PC-9 (cell line): ENCODE measurements at regions not wholly inside any gene's neighbourhood (a gene's known extent, or its start where the extent isn't known, plus 50 kb on each side); places are given as distances from the start of the nearest gene placed in this dataset.

Source experiments
- BruUV-seq: library from RNA; stranded (reverse); fragments of 400-500 nt; replicated peaks from 2 replicates; lab custom pipeline; 2021; lab: Mats Ljungman, UMichigan
- CTCF ChIA-PET: fragments of 300-600 bp; sonication (Branson Sonifier 250); formaldehyde crosslinking; loops from one replicate; lab custom pipeline; 2022; ENCODE audit warnings: antibody characterized with exemption; lab: Charles Lee
- POLR2A ChIA-PET: fragments of 300-600 bp; sonication (Branson Sonifier 250); formaldehyde crosslinking; loops from one replicate; lab custom pipeline; 2022; ENCODE audit warnings: antibody characterized with exemption; ENCODE audit not compliant: unreplicated experiment; lab: Charles Lee
- DNase-seq, 2 experiments: peaks; one replicate each; pipeline versions ENCODE4 v3.0.0 to v3.0.0-alpha.2; 2015 to 2022; ENCODE audit warnings: mixed read lengths in 1 of 2
- H2AFZ ChIP-seq: fragments of 200-600 bp; sonication (generic); 2 replicates; pipeline ENCODE4 v1.8.1; 2017; ENCODE audit warnings: antibody characterized with exemption
- H3F3A ChIP-seq: fragments of 200-600 bp; sonication (generic); 2 replicates; pipeline ENCODE4 v1.8.1; 2017; ENCODE audit warnings: antibody characterized with exemption, mild to moderate bottlenecking, low read depth; ENCODE audit not compliant: insufficient read depth
- H3K27ac ChIP-seq: fragments of 200-600 bp; sonication (generic); 2 replicates; pipeline ENCODE4 v1.6.1; 2016; ENCODE audit warnings: mixed run types
- H3K27me3 ChIP-seq: fragments of 200-600 bp; sonication (generic); 2 replicates; pipeline ENCODE4 v1.6.1; 2016; ENCODE audit warnings: low read depth, mixed run types; ENCODE audit not compliant: insufficient read depth
- H3K36me3 ChIP-seq: fragments of 200-600 bp; sonication (generic); 2 replicates; pipeline ENCODE4 v1.6.1; 2016; ENCODE audit warnings: low read depth, mixed run types
- H3K4me1 ChIP-seq: fragments of 200-600 bp; sonication (generic); replicated peaks from 2 replicates; pipeline ENCODE4 v1.6.1; 2016; ENCODE audit warnings: mixed run types; ENCODE audit not compliant: insufficient read depth
- H3K4me2 ChIP-seq: fragments of 200-600 bp; sonication (generic); 2 replicates; pipeline ENCODE4 v1.6.1; 2017; ENCODE audit warnings: mixed run types
- H3K4me3 ChIP-seq: fragments of 200-600 bp; sonication (generic); 2 replicates; pipeline ENCODE4 v1.6.1; 2016; ENCODE audit warnings: mixed run types
- H3K79me2 ChIP-seq: fragments of 200-600 bp; sonication (generic); 2 replicates; pipeline ENCODE4 v1.6.1; 2017; ENCODE audit warnings: low read depth, mixed run types
- H3K9me2 ChIP-seq: fragments of 200-600 bp; sonication (generic); 2 replicates; pipeline ENCODE4 v1.8.1; 2017; ENCODE audit warnings: mild to moderate bottlenecking; ENCODE audit not compliant: insufficient read depth
- H3K9me3 ChIP-seq: fragments of 200-600 bp; sonication (generic); 2 replicates; pipeline ENCODE4 v1.8.1; 2016; ENCODE audit warnings: low read depth; ENCODE audit not compliant: insufficient read depth
- H4K20me1 ChIP-seq: fragments of 200-600 bp; sonication (generic); 2 replicates; pipeline ENCODE4 v1.8.1; 2017; ENCODE audit not compliant: insufficient read depth
- EZH2 ChIP-seq: fragments of 200-600 bp; sonication (generic); IDR thresholded peaks from 2 replicates; pipeline ENCODE4 v1.8.0; 2017; ENCODE audit warnings: antibody characterized with exemption, low read depth
- intact Hi-C: fragments of 100-400 bp; cut with micrococcal nuclease; formaldehyde crosslinking; loops from one replicate; pipeline ENCODE4 v1.10.0; 2022; ENCODE audit not compliant: unreplicated experiment
- TF ChIP-seq, protein P1 (sequence below): fragments of 200-600 bp; sonication (generic); conservative IDR thresholded peaks from 2 replicates; pipeline ENCODE4 v1.6.1; 2017; ENCODE audit warnings: mixed run types, antibody characterized with exemption, mild to moderate bottlenecking, moderate library complexity

GRCh38 chr4:166655705-166656104 is 578.6 kb downstream of the SPOCK3 start:
- no peak overlapping the region for H3K4me3 ChIP-seq
- no peaks in the 10 kb centered on the region for H3K79me2 ChIP-seq
- DNase-seq: no peak
- no TSS peak for BruUV-seq
- H4K20me1 ChIP-seq: no peaks in the 10 kb centered on the region
- intact Hi-C loops: no loop called here
- ChIA-PET CTCF (no interaction called here), POLR2A (no interaction called here)
- no peak overlapping the region for H2AFZ ChIP-seq
- H3K4me2 ChIP-seq: no peak overlapping the region
- H3K36me3 ChIP-seq: no peaks in the 10 kb centered on the region
- H3K9me2 ChIP-seq: no peaks in the 10 kb centered on the region
- TF ChIP-seq, protein P1, sequence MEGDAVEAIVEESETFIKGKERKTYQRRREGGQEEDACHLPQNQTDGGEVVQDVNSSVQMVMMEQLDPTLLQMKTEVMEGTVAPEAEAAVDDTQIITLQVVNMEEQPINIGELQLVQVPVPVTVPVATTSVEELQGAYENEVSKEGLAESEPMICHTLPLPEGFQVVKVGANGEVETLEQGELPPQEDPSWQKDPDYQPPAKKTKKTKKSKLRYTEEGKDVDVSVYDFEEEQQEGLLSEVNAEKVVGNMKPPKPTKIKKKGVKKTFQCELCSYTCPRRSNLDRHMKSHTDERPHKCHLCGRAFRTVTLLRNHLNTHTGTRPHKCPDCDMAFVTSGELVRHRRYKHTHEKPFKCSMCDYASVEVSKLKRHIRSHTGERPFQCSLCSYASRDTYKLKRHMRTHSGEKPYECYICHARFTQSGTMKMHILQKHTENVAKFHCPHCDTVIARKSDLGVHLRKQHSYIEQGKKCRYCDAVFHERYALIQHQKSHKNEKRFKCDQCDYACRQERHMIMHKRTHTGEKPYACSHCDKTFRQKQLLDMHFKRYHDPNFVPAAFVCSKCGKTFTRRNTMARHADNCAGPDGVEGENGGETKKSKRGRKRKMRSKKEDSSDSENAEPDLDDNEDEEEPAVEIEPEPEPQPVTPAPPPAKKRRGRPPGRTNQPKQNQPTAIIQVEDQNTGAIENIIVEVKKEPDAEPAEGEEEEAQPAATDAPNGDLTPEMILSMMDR: no peak
- TF ChIP-seq EZH2: no peak
- H3K9me3 ChIP-seq: no peaks in the 10 kb centered on the region
- no peaks in the 10 kb centered on the region for H3F3A ChIP-seq
- H3K4me1 ChIP-seq: no peaks in the 10 kb centered on the region
- no peak overlapping the region for H3K27ac ChIP-seq
- H3K27me3 ChIP-seq: no peaks in the 10 kb centered on the region

GRCh38 chr4:166657261-166657660 is 577.0 kb downstream of the SPOCK3 start:
- no peaks in the 10 kb centered on the region for H3F3A ChIP-seq
- no peak for DNase-seq
- BruUV-seq: no TSS peak

GRCh38 chr4:166658585-166658984 is 575.7 kb downstream of the SPOCK3 start:
- DNase-seq: no peak
- ChIA-PET POLR2A (no interaction called here), CTCF (no interaction called here)
- intact Hi-C loops: no loop called here
- TF ChIP-seq, protein P1: no peak
- no peak for TF ChIP-seq EZH2
- no peak overlapping the region for H3K4me3 ChIP-seq
- no peak overlapping the region for H3K4me2 ChIP-seq
- no TSS peak for BruUV-seq
- H3K36me3 ChIP-seq: no peaks in the 10 kb centered on the region
- H3K9me3 ChIP-seq: no peaks in the 10 kb centered on the region
- no peaks in the 10 kb centered on the region for H3K27me3 ChIP-seq
- no peak overlapping the region for H2AFZ ChIP-seq
- H3K79me2 ChIP-seq: no peaks in the 10 kb centered on the region
- H3K9me2 ChIP-seq: no peaks in the 10 kb centered on the region
- no peaks in the 10 kb centered on the region for H4K20me1 ChIP-seq
- no peaks in the 10 kb centered on the region for H3F3A ChIP-seq
- no peaks in the 10 kb centered on the region for H3K4me1 ChIP-seq
- H3K27ac ChIP-seq: no peak overlapping the region

More at GRCh38 chr4:166657261-166657660, 577.0 kb downstream of the SPOCK3 start:
- Histone ChIP-seq H3K9me2 (no peaks in the 10 kb centered on the region), H3K4me3 (no peak overlapping the region), H3K4me2 (no peak overlapping the region), H3K9me3 (no peaks in the 10 kb centered on the region), H2AFZ (no peak overlapping the region), H3K4me1 (no peaks in the 10 kb centered on the region), H3K27ac (no peak overlapping the region), H3K27me3 (no peaks in the 10 kb centered on the region), H3K79me2 (no peaks in the 10 kb centered on the region), H4K20me1 (no peaks in the 10 kb centered on the region), H3K36me3 (no peaks in the 10 kb centered on the region)
- intact Hi-C loops: no loop called here
- ChIA-PET POLR2A (no interaction called here), CTCF (no interaction called here)
- no peak for TF ChIP-seq EZH2
- TF ChIP-seq, protein P1: no peak
